Suprapubic skin (tissue), 4 donors: ENCODE measurements at regions not wholly inside any gene's neighbourhood (a gene's known extent, or its start where the extent isn't known, plus 50 kb on each side); places are given as distances from the start of the nearest gene placed in this dataset.

ENCODE experiments used
- POLR2A ChIP-seq, 2 donors: fragments of 450-650 bp; IDR thresholded peaks; one replicate each; pipeline ENCODE4 v1.6.1; 2017; ENCODE audit warnings: antibody characterized with exemption in 2 of 2, mild to moderate bottlenecking in 2 of 2, moderate library complexity in 2 of 2
- POLR2AphosphoS5 ChIP-seq, 3 donors: sonication (generic); formaldehyde crosslinking; IDR thresholded peaks; one replicate each; pipeline ENCODE4 v1.6.1; 2017; ENCODE audit warnings: antibody characterized with exemption in 3 of 3
- TF ChIP-seq, protein P1 (sequence below), 2 donors: fragments of 200-600 bp in 1 of 2; fragments of 450-650 bp in 1 of 2; sonication (generic) in 1 of 2; IDR thresholded peaks; one replicate each; pipeline ENCODE4 v1.5.1; 2016 to 2019; ENCODE audit warnings: antibody characterized with exemption in 2 of 2, mild to moderate bottlenecking in 1 of 2, moderate library complexity in 1 of 2

DNA sequence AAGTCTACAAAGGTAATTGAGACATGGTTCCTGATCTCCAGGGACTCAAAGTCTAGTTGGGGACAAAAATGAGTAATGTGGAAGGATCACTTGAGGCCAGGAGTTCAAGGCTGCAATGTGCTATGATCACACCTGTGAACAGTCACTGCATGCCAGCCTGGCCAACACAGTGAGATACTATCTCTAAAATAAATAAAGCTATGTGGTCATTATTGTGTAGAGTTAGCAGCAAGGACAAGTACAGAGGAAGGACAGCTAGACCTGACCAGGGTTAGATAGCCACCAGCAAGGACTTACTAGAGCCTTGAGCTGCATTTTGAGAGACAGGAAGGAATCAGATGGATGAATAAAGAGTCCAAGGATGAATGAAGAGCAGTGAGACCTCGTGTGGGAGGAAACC, 166.5 kb downstream of the MINAR1 start:
- TF ChIP-seq, protein P1, sequence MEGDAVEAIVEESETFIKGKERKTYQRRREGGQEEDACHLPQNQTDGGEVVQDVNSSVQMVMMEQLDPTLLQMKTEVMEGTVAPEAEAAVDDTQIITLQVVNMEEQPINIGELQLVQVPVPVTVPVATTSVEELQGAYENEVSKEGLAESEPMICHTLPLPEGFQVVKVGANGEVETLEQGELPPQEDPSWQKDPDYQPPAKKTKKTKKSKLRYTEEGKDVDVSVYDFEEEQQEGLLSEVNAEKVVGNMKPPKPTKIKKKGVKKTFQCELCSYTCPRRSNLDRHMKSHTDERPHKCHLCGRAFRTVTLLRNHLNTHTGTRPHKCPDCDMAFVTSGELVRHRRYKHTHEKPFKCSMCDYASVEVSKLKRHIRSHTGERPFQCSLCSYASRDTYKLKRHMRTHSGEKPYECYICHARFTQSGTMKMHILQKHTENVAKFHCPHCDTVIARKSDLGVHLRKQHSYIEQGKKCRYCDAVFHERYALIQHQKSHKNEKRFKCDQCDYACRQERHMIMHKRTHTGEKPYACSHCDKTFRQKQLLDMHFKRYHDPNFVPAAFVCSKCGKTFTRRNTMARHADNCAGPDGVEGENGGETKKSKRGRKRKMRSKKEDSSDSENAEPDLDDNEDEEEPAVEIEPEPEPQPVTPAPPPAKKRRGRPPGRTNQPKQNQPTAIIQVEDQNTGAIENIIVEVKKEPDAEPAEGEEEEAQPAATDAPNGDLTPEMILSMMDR (IDR thresholded peaks at IDR 0.05), result no peak
- TF ChIP-seq POLR2A (IDR thresholded peaks at IDR 0.05), result no peak
- no peak for TF ChIP-seq POLR2AphosphoS5 (IDR thresholded peaks at IDR 0.05)
